Dedifferentiated amniotic fluid mesenchymal stem cell (primary cell): ENCODE measurements at regions not wholly inside any gene's neighbourhood (a gene's known extent, or its start where the extent isn't known, plus 50 kb on each side); places are given as distances from the start of the nearest gene placed in this dataset.
A peak's percentile ranks its signal among the peaks of the same experiment; 100 is the strongest.
"Not testable (repeated sequence)": the region's sequence is repeated elsewhere in the genome, so short reads cannot be mapped to it uniquely, and the experiment has no call there.

Source experiments
- DNase-seq: peaks from one replicate; pipeline ENCODE4 v3.0.0-alpha.2; 2016; ENCODE audit errors: extremely low spot score

DNA sequence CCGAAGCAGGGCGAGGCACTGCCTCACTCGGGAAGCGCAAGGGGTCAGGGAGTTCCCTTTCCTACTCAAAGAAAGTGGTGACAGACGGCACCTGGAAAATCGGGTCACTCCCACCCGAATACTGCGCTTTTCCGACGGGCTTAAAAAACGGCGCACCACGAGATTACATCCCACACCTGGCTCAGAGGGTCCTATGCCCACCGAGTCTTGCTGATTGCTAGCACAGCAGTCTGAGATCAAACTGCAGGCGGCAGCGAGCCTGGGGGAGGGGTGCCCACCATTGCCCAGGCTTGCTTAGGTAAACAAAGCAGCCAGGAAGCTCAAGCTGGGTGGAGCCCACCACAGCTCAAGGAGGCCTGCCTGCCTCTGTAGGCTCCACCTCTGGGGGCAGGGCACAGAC, 549.4 kb downstream of the KIF20B start:
- not testable (repeated sequence) for DNase-seq

DNA sequence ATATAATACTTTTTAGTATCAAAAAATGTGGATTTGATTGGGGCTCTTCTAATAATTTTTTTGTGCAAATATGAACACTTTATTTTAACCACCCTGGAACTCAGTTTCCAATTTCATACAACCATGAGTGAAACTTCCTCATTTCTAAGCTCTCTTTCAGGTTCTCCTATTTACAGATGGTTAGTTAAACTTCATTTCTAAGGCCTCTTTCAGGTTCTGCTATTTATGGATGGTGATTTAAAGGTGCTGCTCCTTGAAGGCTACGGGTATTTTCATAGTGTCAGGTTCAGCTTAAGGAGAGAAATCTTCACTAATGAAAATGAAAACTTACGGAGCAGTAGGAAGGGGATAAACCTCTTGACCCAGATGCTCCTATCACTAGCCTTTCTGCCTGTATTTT, 568.3 kb downstream of the KIF20B start:
- no peak for DNase-seq

DNA sequence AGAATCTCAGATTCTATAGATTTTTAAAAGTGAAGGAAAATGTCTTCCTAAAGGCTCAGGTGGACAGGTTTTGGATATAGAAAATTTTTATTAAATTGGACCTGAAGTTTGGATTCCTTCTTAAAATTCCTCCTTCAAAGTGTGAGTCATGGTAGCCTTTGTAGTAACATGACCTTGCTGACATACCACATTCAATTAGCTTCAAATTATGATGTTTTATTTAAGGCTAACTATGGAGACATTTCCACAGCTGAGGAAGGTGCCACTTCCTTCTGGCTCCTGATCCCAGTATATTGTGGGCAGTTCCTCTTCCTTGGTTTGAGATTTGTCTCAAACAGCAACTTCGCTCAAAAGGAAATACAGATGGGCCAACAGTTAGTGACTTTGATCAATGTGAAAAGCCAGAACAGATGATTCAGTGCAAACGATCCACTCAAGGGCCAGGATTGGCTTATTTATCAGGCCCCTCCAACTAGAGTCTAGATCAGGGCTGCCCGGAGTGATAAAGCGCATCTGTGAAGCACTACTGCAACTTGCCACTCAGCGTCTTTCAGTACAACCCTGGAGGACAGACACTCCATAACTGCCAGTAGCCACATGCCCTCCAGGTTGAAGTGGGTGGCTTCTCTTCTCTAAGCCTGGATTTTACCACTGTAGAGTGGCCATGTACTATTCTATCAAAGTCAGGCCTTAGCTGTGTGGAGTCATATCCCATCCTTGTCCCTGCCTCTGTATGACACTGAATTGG, 573.5 kb downstream of the KIF20B start:
- DNase-seq, result no peak

DNA sequence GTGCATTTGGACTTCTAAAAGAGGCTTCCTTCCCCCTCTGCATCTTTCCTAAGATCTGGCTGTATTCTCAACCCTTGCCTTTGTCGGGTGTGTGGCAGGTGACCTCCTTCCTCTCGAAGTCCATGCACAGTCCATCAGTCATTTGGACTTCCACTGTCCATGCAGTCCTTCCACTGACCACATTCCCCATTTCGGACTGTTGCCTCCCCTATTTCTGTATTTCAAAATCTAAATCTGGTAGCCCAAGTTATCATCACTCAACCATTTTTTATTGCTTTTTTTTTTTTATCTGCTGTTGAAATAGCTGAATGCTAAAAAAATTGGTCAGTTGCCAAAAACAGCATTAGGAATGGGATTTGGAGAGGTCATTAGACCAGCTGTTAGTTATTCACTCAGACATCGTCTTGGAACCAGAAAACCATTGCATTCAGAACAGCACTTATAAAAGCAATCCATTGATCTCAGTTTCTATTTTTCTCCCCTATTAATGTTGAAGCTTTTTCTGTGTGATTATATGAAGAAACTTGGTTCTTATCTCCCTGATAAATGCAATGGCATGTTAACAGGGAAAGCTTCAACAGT, 575.6 kb downstream of the KIF20B start:
- DNase-seq, result no peak

DNA sequence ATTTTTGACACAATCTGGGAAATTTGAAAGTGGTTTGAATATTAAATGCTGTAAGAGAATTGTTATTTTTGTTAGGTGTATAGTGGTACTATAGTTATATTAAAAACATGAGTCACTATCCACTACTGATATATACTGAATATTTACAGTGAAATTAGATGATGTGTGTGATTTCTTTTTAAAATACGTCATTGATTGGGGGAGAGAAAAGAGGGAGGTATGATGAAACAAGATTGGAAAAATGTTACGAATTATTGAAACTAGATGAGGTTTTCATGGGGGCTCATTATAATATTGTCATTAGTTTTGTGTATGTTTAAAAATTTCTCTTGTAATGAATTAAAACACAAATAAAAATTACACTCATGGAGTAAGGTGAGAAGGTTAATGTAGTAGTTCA, 571.4 kb downstream of the HTR7 start:
- DNase-seq, result no peak

DNA sequence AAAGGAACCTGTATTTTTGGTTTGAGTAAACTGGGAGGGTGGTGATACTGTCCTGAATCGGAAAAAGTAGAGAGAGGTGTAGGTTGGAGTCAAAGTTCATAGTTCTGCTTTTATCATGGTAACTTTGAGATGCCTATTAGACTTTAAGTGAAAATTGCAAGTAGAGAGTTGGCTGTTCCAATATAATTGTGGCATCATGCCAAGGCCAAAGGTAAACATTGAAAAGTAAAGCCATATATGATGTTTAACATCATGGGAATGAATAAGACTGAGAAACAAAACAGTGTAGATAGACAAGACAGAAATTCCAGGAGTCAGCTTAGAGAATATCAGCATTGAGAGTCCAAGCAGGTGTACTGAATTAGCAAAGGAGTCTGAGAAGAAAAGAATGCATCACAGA, 570.9 kb downstream of the HTR7 start:
- no peak for DNase-seq

DNA sequence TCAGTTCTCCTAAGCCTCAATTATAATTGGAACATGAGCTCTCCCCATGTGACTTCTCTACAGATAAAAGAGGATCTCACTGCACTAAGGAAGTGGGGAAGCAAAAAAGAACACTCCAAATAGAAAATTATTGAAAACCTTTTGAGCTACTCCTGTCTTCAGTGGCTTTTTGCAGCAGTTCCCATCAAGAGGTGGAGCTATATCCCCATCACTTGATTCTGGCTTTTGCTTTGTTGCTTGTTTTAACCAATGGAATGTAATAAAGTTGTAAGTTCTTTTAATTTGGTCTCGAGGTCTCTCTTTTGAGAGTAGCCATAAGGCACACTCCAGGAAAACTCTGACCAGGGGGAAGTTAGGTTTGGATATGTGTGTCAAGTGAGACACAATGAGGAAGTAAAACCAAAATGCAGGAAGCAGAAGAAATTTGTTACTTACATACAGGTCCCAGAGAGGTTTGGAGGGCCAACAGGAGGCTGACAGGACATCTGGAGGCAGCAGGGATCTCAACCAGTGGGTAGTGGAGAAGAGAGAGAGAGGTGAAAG, 569.4 kb downstream of the HTR7 start:
- peak; percentile 48 for DNase-seq

DNA sequence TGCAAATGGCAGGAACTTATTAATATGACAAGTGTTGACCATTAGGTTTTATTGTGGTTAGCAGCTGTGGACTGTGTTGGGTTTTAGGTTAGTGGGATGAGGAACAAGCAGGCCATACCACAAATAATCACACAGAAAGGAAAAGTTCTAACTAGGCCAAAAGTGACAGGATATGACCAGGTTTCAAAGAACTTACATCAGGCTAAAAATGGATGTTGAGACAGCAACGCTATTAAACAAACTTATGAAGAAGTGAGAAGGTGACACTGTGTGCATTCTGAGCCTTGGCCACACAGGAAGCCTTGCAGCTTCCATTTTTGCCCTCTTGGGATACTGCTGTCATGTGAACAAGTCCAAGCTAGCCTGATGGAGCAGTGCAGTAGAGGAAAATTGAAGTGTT, 568.8 kb downstream of the HTR7 start:
- no peak for DNase-seq

DNA sequence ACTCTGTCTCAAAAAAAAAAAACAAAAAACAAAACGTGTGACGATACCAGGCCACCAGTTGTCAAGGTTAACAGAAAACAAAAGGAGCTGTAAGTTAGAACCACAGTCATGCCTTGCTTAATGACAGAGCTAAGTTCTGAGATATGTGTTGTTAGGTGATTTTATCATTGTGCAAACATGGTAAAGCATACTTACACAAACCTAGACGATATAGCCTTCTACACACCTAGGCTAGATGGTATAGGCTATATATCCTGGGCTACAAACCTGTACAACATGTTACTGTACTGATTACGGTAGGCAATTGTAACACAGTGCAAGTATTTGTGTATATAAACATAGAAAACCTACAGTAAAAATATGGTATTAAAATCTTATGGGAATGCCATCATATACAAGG, 564.2 kb downstream of the HTR7 start:
- no peak for DNase-seq

DNA sequence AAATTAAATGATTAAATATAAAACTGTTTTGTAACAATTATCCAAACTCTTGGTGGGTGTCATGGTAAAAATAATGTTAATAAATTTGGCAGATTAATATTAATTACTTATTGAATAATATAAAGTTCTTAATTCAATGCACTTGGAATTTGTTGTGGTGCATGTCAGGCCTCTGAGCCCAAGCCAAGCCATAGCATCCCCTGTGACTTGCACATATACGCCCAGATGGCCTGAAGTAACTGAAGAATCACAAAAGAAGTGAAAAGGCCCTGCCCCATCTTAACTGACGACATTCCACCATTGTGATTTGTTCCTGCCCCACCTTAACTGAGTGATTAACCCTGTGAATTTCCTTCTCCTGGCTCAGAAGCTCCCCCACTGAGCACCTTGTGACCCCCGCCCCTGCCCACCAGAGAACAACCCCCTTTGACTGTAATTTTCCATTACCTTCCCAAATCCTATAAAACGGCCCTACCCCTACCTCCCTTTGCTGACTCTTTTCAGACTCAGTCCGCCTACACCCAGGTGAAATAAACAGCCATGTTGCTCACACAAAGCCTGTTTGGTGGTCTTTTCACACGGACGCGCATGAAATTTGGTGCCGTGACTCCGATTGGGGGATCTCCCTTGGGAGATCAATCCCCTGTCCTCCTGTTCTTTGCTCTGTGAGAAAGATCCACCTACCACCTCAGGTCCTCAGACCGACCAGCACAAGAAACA, 562.9 kb downstream of the HTR7 start:
- DNase-seq, result not testable (repeated sequence)

DNA sequence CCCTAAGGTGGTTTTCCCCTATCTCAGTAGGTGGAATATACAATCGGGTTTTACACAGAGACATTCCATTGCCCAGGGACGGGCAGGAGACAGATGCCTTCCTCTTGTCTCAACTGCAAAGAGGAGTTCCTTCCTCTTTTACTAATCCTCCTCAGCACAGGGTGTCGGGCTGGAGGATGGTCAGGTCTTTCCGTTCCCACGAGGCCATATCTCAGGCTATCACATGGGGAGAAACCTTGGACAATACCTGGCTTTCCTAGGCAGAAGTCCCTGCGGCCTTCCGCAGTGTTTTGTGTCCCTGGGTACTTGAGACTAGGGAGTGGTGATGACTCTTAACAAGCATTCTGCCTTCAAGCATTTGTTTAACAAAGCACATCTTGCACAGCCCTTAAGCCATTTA, 555.8 kb downstream of the HTR7 start:
- not testable (repeated sequence) for DNase-seq

DNA sequence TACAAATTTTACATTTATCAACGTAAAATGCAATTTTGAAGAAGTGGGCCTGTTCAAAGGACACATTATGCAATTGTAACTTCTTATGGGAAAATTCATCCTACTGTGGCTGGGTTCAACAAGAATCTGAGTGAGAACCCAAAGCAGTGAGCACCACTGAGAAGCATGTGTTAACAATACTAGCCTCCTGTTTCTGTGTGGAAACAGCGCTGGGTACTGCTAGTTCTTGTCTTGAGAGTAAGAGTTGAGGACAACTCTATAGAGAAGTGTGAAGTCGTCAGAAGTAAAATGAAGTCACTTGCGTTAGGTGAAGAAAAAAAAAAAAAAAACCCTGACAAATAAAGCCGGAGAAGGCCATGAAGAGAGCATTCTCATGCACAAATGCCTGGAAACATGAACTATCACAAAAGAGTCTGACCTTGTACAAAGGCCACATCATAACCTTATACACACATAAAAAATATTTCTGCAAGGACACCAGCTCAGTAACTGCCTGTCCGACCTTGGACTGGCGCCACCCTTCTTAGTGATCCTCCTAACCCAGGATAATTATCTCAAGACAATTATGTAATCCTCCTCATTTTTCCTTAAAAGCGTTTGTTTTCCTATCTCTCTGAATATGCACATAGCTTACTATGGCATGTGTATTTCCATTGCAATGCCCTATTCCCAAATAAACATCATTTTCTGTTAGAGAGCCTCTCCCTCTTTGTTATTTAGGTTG, 554.9 kb downstream of the HTR7 start:
- no peak for DNase-seq

DNA sequence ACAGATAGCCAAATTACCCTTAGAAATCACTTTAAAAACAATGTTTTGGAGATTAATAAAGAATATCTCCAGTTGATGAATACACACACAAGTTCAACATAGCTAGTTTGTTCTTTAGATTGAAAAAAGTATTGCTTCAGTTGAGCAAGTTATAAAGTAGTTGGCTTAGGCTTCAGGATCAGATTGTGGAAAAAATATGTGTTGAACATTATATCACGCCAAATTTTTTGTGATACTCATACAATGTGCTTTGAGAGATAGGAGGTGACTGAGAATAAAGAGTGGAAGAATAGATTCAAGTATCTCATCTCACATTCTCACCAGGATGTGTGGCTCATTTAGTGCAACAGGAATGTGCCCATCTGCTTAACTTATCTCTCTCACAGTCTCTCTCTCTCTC, 553.3 kb downstream of the HTR7 start:
- no peak for DNase-seq

DNA sequence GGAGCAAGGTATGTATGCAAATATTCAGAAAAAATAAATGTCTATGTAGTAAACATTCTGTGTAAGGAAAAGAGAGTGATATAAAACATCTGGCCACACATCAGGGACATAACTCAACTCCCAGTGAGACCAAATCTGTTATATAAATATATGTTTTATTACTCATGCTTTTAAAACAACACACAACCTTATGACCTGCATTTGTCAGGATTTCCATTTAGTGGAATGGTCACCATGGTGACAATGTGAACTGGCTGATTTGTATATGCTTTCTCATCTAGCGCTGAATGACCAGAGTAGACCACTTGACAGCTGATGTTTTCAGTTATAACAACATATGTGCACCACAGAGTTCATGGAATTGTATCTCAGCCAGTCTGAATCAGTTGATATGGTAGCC, 551.7 kb downstream of the HTR7 start:
- DNase-seq, result peak; percentile 67

DNA sequence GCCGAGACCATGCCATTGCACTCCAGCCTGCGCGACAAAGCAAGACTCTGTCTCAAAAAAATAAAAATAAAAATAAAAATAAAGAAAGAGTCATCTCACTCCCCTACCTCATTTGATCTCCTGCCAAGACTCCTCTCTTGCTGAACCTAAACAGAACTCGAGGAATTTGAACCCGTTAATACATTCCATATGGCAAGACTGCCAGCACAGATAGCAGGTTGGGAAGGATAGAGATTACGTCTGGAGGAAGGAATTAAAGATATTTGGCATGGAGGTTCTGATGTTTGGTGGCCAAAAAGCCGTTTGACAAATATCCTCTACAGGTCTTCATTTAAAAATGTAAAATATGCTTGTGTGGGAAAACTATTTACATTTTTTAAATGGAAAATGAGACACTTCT, 549.6 kb downstream of the HTR7 start:
- DNase-seq, result no peak

DNA sequence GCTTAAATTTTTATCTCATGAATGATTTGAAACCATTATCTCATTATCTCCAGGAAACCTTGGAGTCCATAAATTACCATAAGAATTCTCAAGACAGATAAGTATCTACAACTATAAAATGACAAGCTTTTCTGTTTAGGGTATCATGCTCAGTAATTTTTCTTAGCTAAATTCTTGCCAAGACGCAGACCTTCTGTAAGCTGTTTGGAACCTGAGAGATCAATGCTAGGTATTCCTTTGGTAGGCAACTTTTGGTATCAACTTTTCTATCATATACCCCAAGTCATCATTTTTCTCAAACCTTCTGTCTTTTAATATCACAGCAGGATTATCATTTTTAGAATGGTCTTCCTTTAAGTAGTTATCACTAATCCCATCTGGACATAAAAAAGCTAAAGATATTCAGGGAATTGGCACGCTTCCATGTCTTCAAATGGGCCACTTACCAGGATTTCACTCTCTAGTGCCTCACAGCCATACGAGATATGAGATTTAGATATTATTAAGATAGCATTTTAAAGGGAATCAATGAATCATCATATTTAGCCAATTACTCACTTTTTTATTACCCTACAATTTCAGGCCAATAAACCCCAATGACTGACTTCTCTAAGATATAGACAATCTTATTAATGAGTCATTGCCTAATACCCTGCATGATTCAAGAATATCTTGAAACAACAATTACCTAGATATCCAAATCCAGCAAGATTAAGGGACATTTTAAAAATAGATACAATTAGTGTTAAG, 544.1 kb downstream of the HTR7 start:
- DNase-seq, result no peak

DNA sequence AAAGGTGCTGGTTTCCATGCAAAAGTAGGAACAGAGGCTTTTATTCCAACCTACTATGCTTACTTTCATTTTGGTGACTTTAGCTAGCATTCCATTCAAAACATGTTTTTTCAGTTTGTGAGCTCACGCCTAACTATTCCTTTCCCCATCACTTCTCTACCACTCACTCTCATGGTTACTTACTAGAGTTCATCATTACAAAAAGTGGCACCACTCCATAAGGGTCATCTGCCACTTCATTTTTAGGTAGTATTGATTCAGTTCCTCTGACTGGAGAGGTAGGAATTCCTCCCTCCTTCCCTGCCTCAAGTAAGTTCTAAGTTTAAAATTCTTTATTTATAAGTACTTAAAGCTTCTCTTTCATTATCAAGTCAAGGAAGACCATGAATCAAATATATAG, 543.1 kb downstream of the HTR7 start:
- DNase-seq, result no peak

DNA sequence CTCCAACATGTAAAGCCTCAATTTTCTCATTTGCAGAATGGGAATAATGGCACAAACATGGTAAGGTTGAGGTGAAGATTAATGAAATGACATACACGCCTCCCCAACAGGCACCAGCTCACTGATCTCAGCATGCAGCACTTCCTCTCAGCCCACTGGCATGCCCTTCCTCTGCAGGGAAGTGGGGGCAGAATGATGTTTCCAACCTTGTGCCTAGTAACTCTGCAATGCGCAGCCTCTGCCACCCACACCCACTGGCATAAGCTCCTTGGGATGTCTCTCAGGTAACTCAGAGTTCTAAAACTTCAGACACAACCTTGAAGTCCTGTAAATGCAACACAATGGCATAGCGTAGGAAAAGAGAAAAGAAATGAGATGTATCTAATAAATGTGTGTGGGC, 540.7 kb downstream of the HTR7 start:
- DNase-seq, result no peak

DNA sequence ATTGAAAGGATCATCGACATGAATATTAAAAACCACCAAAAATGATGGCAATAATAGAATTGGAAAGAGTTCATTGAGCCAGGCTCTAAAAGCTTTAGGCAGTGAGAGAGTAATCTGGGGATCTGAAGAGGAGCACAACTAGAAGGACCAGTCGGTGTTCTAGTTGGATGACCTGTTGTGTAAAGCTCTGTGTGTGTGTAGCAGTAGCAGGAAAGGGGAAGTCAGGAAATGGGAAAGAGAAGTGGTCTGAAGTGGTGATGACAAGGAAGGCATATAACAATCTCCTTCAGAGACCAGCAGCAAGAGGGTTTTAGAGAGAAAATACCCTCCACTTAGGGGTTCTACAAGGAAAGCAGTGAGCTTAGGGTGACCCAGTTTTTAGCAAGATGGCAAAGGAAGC, 539.2 kb downstream of the HTR7 start:
- DNase-seq, result no peak

DNA sequence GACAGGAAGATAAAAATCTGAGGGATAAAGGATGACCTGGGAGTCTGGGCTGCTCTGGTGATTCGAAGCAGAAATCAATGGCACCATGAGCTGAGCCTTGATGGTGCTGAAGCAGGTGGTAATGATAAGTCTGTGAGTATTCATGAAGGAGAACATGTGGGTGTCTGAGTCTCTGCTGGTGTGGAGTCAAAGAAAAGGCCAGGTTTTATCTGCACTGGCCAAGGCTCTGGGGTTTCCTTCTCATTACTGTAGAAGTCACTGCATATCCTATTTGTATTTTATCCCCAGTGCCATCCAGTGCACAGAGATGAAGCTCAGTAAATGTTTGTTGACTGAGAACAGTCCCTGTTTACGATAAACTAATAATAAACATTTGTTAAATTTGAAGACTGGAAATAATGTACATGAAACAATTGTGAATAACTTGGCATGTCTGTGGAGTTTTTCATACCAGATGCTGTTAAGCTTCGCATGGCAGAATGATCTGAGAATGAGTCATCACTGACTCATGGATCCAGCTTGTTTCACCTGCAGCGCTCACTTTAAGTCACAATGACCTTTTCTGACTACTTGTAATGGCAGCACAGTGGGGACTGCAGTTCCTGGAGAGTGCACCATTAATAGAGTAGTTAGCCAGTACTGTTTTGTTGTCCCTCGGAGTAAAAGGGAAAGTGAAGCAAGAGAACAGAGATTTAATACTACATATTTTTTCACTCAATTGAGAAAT, 538.5 kb downstream of the HTR7 start:
- DNase-seq, result peak; percentile 56
